HEK293 (cell line): ENCODE measurements at regions not wholly inside any gene's neighbourhood (a gene's known extent, or its start where the extent isn't known, plus 50 kb on each side); places are given as distances from the start of the nearest gene placed in this dataset.

Source experiments
- CTCF ChIA-PET: fragments of 350-600 bp; formaldehyde crosslinking; extraction: SDS; loops from one replicate; lab custom pipeline; 2021; ENCODE audit warnings: antibody characterized with exemption; lab: Yijun Ruan, JAX
- POLR2A ChIA-PET: fragments of 300-600 bp; formaldehyde crosslinking; extraction: SDS; loops from one replicate; lab custom pipeline; 2020; ENCODE audit warnings: antibody characterized with exemption, inconsistent platforms; lab: Yijun Ruan, JAX
- H3K27ac ChIP-seq: fragments of 200-500 bp; sonication (Bioruptor generic); 2 replicates; pipeline ENCODE4 v1.5.1; 2014; ENCODE audit warnings: low read depth, low read length, control low read depth, inconsistent platforms; ENCODE audit errors: extremely low read depth
- H3K36me3 ChIP-seq, 2 experiments: fragments of 200-500 bp in 1 of 2; sonication (Bioruptor generic) in 1 of 2; 1 replicate in 1 of 2; 2 replicates in 1 of 2; pipeline ENCODE4 v1.5.1; 2014 to 2017; ENCODE audit warnings: inconsistent platforms in 2 of 2, low read length in 2 of 2; ENCODE audit not compliant: control insufficient read depth in 2 of 2, insufficient read depth in 1 of 2
- H3K4me1 ChIP-seq: fragments of 200-500 bp; sonication (Bioruptor generic); 2 replicates; pipeline ENCODE4 v1.5.1; 2014; ENCODE audit warnings: mild to moderate bottlenecking, low read length, inconsistent platforms; ENCODE audit not compliant: control insufficient read depth, insufficient read depth
- H3K4me3 ChIP-seq: 2 replicates; pipeline ENCODE4 v1.5.1; 2011; ENCODE audit warnings: low read depth, mild to moderate bottlenecking, control low read depth, low read length, moderate library complexity
- H3K9me3 ChIP-seq: fragments of 200-500 bp; sonication (Bioruptor generic); 2 replicates; pipeline ENCODE4 v1.5.1; 2014; ENCODE audit warnings: low read depth, low read length, inconsistent platforms; ENCODE audit not compliant: control insufficient read depth, insufficient read depth
- FEZF1 ChIP-seq: fragments of 450-650 bp; formaldehyde crosslinking; IDR thresholded peaks from 2 replicates; pipeline ENCODE4 v1.5.1; 2016; ENCODE audit warnings: missing biosample characterization, missing genetic modification characterization
- GFI1B ChIP-seq: fragments of 450-650 bp; formaldehyde crosslinking; IDR thresholded peaks from 2 replicates; pipeline ENCODE4 v1.5.1; 2016; ENCODE audit warnings: missing biosample characterization, missing genetic modification characterization
- OSR2 ChIP-seq: fragments of 450-650 bp; formaldehyde crosslinking; IDR thresholded peaks from 2 replicates; pipeline ENCODE4 v1.5.1; 2016; ENCODE audit warnings: missing biosample characterization, missing genetic modification characterization
- ZBTB7A ChIP-seq: fragments of 450-650 bp; formaldehyde crosslinking; IDR thresholded peaks from 2 replicates; pipeline ENCODE4 v1.5.1; 2016; ENCODE audit warnings: low read depth, missing biosample characterization, missing genetic modification characterization
- ZFP41 ChIP-seq: fragments of 450-650 bp; formaldehyde crosslinking; IDR thresholded peaks from 2 replicates; pipeline ENCODE4 v1.5.1; 2016; ENCODE audit warnings: missing biosample characterization, missing genetic modification characterization, borderline replicate concordance
- ZNF112 ChIP-seq: fragments of 450-650 bp; formaldehyde crosslinking; IDR thresholded peaks from 2 replicates; pipeline ENCODE4 v1.5.0; 2017; ENCODE audit warnings: missing biosample characterization, missing genetic modification characterization
- ZNF24 ChIP-seq: fragments of 450-650 bp; formaldehyde crosslinking; IDR thresholded peaks from 2 replicates; pipeline ENCODE4 v1.5.1; 2016; ENCODE audit warnings: missing biosample characterization, missing genetic modification characterization
- ZNF366 ChIP-seq: fragments of 450-650 bp; formaldehyde crosslinking; conservative IDR thresholded peaks from 2 replicates; pipeline ENCODE4 v1.5.1; 2016; ENCODE audit warnings: missing biosample characterization, missing genetic modification characterization
- ZNF501 ChIP-seq: fragments of 450-650 bp; formaldehyde crosslinking; IDR thresholded peaks from 2 replicates; pipeline ENCODE4 v1.5.1; 2016; ENCODE audit warnings: missing biosample characterization, missing genetic modification characterization
- ZNF610 ChIP-seq: fragments of 450-650 bp; formaldehyde crosslinking; IDR thresholded peaks from 2 replicates; pipeline ENCODE4 v1.5.1; 2016; ENCODE audit warnings: missing biosample characterization, missing genetic modification characterization, borderline replicate concordance
- ZNF664 ChIP-seq: fragments of 450-650 bp; formaldehyde crosslinking; IDR thresholded peaks from 2 replicates; pipeline ENCODE4 v1.5.1; 2016; ENCODE audit warnings: missing biosample characterization, missing genetic modification characterization
- ZSCAN30 ChIP-seq: fragments of 450-650 bp; IDR thresholded peaks from 2 replicates; pipeline ENCODE4 v1.5.1; 2018; ENCODE audit warnings: missing biosample characterization, mild to moderate bottlenecking, missing genetic modification characterization, moderate library complexity
- TF ChIP-seq, protein P1 (sequence below): fragments of 450-650 bp; formaldehyde crosslinking; IDR thresholded peaks from 2 replicates; pipeline ENCODE4 v1.5.1; 2016; ENCODE audit warnings: missing biosample characterization, missing genetic modification characterization
- TF ChIP-seq, protein P2 (sequence below): fragments of 450-650 bp; formaldehyde crosslinking; IDR thresholded peaks from 2 replicates; pipeline ENCODE4 v1.5.1; 2016; ENCODE audit warnings: missing biosample characterization, missing genetic modification characterization
- TF ChIP-seq, protein P3 (sequence below): fragments of 450-650 bp; formaldehyde crosslinking; IDR thresholded peaks from 2 replicates; pipeline ENCODE4 v1.5.1; 2016; ENCODE audit warnings: missing biosample characterization, missing genetic modification characterization
- TF ChIP-seq, protein P4 (sequence below): fragments of 450-650 bp; formaldehyde crosslinking; IDR thresholded peaks from 2 replicates; pipeline ENCODE4 v1.5.1; 2017; ENCODE audit warnings: missing biosample characterization, missing genetic modification characterization
- TF ChIP-seq, protein P5 (sequence below): fragments of 450-650 bp; formaldehyde crosslinking; IDR thresholded peaks from 2 replicates; pipeline ENCODE4 v1.5.1; 2016; ENCODE audit warnings: missing biosample characterization, missing genetic modification characterization

DNA sequence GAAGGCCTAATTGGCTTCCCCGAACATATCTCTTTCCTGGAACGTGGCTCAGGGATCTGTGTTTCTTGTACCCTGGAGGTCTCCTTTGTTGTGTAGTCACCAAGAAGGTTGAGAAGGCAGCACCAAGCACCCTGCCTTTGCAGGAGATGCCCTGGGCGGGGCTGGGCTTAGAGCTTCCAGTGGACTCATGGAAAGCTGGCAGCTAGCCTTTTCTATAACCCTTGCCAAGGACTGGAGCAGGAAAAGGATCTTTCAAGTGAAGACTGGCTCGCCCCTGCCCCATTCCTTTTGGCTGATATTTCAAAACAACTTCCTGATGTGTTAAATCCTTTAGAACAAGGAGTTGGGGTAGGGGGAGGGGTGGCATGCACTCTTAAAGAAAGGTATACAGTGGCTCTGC, 58.9 kb upstream of the EPHA6 start:
- POLR2A ChIA-PET = no interaction called here
- H3K9me3 ChIP-seq = no peaks in the 10 kb centered on the region
- TF ChIP-seq GFI1B (tag by site-specific recombination) (no peak), ZNF366 (tag by site-specific recombination) (no peak)
- TF ChIP-seq, protein P1, sequence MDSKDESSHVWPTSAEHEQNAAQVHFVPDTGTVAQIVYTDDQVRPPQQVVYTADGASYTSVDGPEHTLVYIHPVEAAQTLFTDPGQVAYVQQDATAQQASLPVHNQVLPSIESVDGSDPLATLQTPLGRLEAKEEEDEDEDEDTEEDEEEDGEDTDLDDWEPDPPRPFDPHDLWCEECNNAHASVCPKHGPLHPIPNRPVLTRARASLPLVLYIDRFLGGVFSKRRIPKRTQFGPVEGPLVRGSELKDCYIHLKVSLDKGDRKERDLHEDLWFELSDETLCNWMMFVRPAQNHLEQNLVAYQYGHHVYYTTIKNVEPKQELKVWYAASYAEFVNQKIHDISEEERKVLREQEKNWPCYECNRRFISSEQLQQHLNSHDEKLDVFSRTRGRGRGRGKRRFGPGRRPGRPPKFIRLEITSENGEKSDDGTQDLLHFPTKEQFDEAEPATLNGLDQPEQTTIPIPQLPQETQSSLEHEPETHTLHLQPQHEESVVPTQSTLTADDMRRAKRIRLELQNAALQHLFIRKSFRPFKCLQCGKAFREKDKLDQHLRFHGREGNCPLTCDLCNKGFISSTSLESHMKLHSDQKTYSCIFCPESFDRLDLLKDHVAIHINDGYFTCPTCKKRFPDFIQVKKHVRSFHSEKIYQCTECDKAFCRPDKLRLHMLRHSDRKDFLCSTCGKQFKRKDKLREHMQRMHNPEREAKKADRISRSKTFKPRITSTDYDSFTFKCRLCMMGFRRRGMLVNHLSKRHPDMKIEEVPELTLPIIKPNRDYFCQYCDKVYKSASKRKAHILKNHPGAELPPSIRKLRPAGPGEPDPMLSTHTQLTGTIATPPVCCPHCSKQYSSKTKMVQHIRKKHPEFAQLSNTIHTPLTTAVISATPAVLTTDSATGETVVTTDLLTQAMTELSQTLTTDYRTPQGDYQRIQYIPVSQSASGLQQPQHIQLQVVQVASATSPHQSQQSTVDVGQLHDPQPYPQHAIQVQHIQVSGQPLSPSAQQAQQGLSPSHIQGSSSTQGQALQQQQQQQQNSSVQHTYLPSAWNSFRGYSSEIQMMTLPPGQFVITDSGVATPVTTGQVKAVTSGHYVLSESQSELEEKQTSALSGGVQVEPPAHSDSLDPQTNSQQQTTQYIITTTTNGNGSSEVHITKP (tag by site-specific recombination) = no peak
- H3K4me1 ChIP-seq = no peaks in the 10 kb centered on the region
- H3K4me3 ChIP-seq = no peak overlapping the region
- H3K27ac ChIP-seq = no peak overlapping the region
- H3K36me3 ChIP-seq = no peaks in the 10 kb centered on the region
- CTCF ChIA-PET = no interaction called here

DNA sequence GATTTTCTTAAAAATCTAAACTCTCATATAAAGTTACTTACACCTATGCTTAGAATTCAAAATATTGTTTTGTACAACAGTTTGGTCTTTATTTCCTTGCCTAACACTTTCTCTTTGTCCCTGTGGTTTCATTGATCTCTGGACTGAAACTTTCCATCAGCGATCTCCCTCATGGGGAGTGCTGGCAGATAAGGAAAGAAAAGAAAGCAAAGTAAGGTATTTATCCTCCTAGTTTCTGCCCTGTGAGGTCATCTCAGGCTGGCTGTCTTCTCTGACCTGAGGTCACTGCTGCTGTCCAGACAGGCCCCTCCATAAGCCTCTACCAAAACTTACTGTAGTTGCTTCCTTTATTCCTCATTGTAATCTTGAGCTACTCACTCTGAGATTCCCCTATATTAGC, 57.9 kb upstream of the EPHA6 start:
- POLR2A ChIA-PET = no interaction called here
- no peak overlapping the region for H3K27ac ChIP-seq
- H3K36me3 ChIP-seq = no peaks in the 10 kb centered on the region
- H3K4me1 ChIP-seq = no peaks in the 10 kb centered on the region
- no peaks in the 10 kb centered on the region for H3K9me3 ChIP-seq
- CTCF ChIA-PET = no interaction called here
- H3K4me3 ChIP-seq = no peak overlapping the region
- TF ChIP-seq ZNF112 (tag by site-specific recombination) (no peak), ZNF610 (tag by site-specific recombination) (no peak), ZNF664 (tag by site-specific recombination) (no peak), FEZF1 (tag by site-specific recombination) (no peak), OSR2 (tag by site-specific recombination) (no peak), ZBTB7A (tag by site-specific recombination) (no peak), ZSCAN30 (tag by site-specific recombination) (no peak), ZFP41 (no peak), ZNF24 (tag by site-specific recombination) (no peak), ZNF501 (tag by site-specific recombination) (no peak)
- TF ChIP-seq, protein P2, sequence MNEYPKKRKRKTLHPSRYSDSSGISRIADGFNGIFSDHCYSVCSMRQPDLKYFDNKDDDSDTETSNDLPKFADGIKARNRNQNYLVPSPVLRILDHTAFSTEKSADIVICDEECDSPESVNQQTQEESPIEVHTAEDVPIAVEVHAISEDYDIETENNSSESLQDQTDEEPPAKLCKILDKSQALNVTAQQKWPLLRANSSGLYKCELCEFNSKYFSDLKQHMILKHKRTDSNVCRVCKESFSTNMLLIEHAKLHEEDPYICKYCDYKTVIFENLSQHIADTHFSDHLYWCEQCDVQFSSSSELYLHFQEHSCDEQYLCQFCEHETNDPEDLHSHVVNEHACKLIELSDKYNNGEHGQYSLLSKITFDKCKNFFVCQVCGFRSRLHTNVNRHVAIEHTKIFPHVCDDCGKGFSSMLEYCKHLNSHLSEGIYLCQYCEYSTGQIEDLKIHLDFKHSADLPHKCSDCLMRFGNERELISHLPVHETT (tag by site-specific recombination) = no peak
- TF ChIP-seq, protein P3, sequence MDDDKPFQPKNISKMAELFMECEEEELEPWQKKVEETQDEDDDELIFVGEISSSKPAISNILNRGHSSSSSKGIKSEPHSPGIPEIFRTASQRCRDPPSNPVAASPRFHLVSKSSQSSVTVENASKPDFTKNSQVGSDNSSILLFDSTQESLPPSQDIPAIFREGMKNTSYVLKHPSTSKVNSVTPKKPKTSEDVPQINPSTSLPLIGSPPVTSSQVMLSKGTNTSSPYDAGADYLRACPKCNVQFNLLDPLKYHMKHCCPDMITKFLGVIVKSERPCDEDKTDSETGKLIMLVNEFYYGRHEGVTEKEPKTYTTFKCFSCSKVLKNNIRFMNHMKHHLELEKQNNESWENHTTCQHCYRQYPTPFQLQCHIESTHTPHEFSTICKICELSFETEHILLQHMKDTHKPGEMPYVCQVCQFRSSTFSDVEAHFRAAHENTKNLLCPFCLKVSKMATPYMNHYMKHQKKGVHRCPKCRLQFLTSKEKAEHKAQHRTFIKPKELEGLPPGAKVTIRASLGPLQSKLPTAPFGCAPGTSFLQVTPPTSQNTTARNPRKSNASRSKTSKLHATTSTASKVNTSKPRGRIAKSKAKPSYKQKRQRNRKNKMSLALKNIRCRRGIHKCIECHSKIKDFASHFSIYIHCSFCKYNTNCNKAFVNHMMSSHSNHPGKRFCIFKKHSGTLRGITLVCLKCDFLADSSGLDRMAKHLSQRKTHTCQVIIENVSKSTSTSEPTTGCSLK (tag by site-specific recombination) = no peak
- TF ChIP-seq, protein P4, sequence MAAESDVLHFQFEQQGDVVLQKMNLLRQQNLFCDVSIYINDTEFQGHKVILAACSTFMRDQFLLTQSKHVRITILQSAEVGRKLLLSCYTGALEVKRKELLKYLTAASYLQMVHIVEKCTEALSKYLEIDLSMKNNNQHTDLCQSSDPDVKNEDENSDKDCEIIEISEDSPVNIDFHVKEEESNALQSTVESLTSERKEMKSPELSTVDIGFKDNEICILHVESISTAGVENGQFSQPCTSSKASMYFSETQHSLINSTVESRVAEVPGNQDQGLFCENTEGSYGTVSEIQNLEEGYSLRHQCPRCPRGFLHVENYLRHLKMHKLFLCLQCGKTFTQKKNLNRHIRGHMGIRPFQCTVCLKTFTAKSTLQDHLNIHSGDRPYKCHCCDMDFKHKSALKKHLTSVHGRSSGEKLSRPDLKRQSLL (tag by site-specific recombination) = no peak
- TF ChIP-seq, protein P5, sequence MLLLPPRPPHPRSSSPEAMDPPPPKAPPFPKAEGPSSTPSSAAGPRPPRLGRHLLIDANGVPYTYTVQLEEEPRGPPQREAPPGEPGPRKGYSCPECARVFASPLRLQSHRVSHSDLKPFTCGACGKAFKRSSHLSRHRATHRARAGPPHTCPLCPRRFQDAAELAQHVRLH = no peak
